Ovary (tissue), 7 donors: ENCODE measurements at regions not wholly inside any gene's neighbourhood (a gene's known extent, or its start where the extent isn't known, plus 50 kb on each side); places are given as distances from the start of the nearest gene placed in this dataset.

Experiments
- DNase-seq, 5 donors: peaks; one replicate each; pipeline ENCODE4 v3.0.0-alpha.2; 2019 to 2020
- H3K27ac ChIP-seq, 2 donors: fragments of 200-600 bp; one replicate each; pipeline versions ENCODE4 v1.5.1 to v1.8.0; 2019 to 2022
- H3K27me3 ChIP-seq: fragments of 200-600 bp; one replicate; pipeline ENCODE4 v1.8.0; 2022
- H3K36me3 ChIP-seq: fragments of 200-600 bp; sonication (generic); one replicate; pipeline ENCODE4 v1.5.1; 2019
- H3K4me1 ChIP-seq: one replicate; pipeline ENCODE4 v1.8.1; 2013; ENCODE audit warnings: mild to moderate bottlenecking, moderate library complexity; ENCODE audit not compliant: insufficient read depth
- H3K4me3 ChIP-seq: fragments of 200-600 bp; sonication (generic); one replicate; pipeline ENCODE4 v1.5.1; 2017
- H3K9me3 ChIP-seq, 2 donors: fragments of 200-600 bp in 1 of 2; sonication (generic) in 1 of 2; one replicate each; pipeline versions ENCODE4 v1.5.1 to v1.8.1; 2013 to 2019; ENCODE audit warnings: mild to moderate bottlenecking in 1 of 2, moderate library complexity in 1 of 2
- EP300 ChIP-seq: sonication (generic); formaldehyde crosslinking; IDR thresholded peaks from one replicate; pipeline ENCODE4 v1.6.1; 2017; ENCODE audit warnings: antibody characterized with exemption
- POLR2A ChIP-seq: fragments of 450-650 bp; IDR thresholded peaks from one replicate; pipeline ENCODE4 v1.6.1; 2017; ENCODE audit warnings: antibody characterized with exemption, mild to moderate bottlenecking, moderate library complexity
- WGBS, 3 donors: extraction: QIAGEN DNeasy Blood & Tissue Kit in 1 of 3; methylation state at CpG; one replicate each; pipeline versions ENCODE4 v1.1.5 to v1.1.7; 2013 to 2017; 5-methylcytosine and 5-hydroxymethylcytosine counted together
- intact Hi-C, 4 donors: fragments of 100-400 bp; cut with DNase I; formaldehyde crosslinking; loops; one replicate each; pipeline versions ENCODE4 v1.11.0 to v1.15.1; 2022 to 2023
- TF ChIP-seq, protein P1 (sequence below), 3 donors: fragments of 450-650 bp in 2 of 3; fragments of 200-600 bp in 1 of 3; IDR thresholded peaks; one replicate each; pipeline versions ENCODE4 v1.5.1 to v1.8.0; 2016 to 2022; ENCODE audit warnings: antibody characterized with exemption in 3 of 3, mild to moderate bottlenecking in 1 of 3
- donor health status: DM: no; HTN: no; CAD: no; lungs with moderate emphysema.
- donor health status: DM: no; HTN: no; CAD: no.
- donor health status: Bipolar disorder and iron deficiency.
- donor health status: DM: no; HTN: no; CAD: no.
- donor health status: DM: yes; HTN: yes; CAD: no.

DNA sequence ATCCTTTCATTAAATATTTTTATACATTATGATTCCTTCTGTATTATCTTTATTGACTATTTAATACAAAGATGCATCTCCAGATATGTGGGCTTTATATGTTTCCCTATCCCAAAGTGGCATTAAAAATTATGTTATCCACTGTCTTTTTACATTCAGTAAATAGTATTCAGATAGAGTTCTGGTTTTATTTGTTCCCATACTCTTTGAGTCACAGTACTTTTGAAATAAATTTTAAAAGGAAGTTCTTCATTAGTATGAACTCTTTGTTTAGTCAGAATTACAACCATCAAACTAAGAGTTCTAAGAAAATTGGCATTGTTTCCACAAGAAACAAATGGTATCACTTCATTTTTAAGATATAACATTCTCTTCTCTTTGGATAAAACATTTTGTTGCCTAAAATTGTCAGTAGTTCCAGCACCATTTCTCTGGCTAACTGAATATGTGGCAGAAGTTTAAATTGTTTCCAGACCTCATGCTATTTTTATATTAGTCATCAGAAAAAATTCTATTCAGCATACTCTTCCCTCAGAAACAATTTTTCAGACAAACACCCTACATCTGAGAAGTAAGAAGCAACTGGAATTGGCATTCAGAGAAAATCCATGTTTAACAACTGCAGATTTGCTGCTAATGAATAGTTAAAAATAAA lies 88.5 kb upstream of the COL5A2 start:
- H3K27me3 ChIP-seq: no peaks in the 10 kb centered on the region
- no peak overlapping the region for H3K4me3 ChIP-seq
- no peak overlapping the region for H3K27ac ChIP-seq
- no peaks in the 10 kb centered on the region for H3K9me3 ChIP-seq
- no peaks in the 10 kb centered on the region for H3K36me3 ChIP-seq
- TF ChIP-seq POLR2A (no peak), EP300 (no peak)
- TF ChIP-seq, protein P1, sequence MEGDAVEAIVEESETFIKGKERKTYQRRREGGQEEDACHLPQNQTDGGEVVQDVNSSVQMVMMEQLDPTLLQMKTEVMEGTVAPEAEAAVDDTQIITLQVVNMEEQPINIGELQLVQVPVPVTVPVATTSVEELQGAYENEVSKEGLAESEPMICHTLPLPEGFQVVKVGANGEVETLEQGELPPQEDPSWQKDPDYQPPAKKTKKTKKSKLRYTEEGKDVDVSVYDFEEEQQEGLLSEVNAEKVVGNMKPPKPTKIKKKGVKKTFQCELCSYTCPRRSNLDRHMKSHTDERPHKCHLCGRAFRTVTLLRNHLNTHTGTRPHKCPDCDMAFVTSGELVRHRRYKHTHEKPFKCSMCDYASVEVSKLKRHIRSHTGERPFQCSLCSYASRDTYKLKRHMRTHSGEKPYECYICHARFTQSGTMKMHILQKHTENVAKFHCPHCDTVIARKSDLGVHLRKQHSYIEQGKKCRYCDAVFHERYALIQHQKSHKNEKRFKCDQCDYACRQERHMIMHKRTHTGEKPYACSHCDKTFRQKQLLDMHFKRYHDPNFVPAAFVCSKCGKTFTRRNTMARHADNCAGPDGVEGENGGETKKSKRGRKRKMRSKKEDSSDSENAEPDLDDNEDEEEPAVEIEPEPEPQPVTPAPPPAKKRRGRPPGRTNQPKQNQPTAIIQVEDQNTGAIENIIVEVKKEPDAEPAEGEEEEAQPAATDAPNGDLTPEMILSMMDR (IDR thresholded peaks at IDR 0.05): no peak
- intact Hi-C loops: no loop called here
- H3K4me1 ChIP-seq: no peaks in the 10 kb centered on the region
- DNase-seq: no peak

DNA sequence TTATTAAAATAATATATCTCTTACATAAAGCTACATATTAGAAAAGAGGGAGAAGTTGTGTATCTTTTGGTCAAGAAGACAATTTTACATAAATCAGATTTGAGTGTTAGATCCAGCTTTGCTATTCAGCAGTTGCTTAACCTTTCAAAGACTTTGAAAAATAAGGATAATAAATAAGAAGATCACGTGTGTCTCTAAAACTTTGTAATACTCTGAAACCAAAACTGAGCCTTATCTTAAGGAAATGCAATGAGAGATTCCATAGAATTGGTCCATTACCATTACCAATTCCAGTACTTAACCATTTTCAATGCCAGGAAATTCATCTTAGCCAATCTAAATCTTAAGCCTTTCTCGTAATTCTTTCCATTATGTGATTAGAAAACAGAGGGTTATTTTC lies 89.2 kb upstream of the COL5A2 start:
- 57 to 81% (median 68%) methylated on average over 2 of the region's 2 CpGs for WGBS, 3 donors
- intact Hi-C loops: no loop called here
- Histone ChIP-seq H3K27me3 (no peaks in the 10 kb centered on the region), H3K9me3 (no peaks in the 10 kb centered on the region), H3K4me1 (no peaks in the 10 kb centered on the region), H3K36me3 (no peaks in the 10 kb centered on the region), H3K27ac (no peak overlapping the region), H3K4me3 (no peak overlapping the region)
- no peak for DNase-seq
- TF ChIP-seq EP300: no peak

DNA sequence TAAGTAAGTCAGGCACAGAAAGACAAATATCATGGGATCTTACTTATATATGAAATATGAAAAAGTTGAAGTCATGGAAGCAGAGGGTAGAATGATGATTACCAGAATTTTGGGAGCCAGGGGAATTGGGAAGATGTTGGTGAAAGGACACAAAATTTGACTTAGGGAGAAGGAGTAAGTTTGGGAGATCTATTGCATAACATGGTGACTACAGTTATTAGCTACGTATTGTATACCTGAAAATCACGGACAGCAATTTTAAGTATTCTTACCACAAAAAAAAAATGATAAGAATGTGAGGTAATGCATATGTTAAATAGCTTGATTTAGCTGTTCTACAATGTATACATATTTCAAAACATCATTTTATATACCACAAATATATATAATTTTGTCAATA lies 94.2 kb upstream of the COL5A2 start:
- TF ChIP-seq EP300: no peak
- no peak for TF ChIP-seq POLR2A
- TF ChIP-seq, protein P1 (IDR thresholded peaks at IDR 0.05): no peak
- Histone ChIP-seq H3K27ac (no peak overlapping the region), H3K4me1 (no peaks in the 10 kb centered on the region), H3K27me3 (no peaks in the 10 kb centered on the region), H3K4me3 (no peak overlapping the region), H3K36me3 (no peaks in the 10 kb centered on the region), H3K9me3 (no peaks in the 10 kb centered on the region)
- no peak for DNase-seq
- WGBS, 3 donors: 45 to 49% (median 48%) methylated on average over 2 of the region's 2 CpGs
- intact Hi-C loops: no loop called here

DNA sequence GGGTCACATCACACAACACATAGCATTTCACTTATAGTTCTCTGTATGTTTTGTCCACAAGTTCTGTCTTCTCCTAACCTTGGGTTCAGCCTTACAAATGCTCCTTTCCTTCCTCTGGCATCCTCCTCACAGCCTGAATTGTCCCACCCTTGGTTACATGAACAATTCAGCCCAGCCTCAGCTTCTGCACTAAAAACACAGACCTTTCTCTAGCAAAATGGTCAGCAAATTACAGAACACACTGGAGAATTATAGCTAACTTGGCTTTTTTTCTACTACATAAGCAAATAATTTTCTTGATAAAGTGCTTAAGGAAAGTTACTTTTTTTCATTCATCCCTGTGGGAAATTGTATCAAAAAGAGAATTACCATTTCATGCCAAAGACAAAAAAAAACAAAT lies 94.8 kb upstream of the COL5A2 start:
- H3K4me1 ChIP-seq: no peaks in the 10 kb centered on the region
- H3K4me3 ChIP-seq: no peak overlapping the region
- no peaks in the 10 kb centered on the region for H3K27me3 ChIP-seq
- intact Hi-C loops: no loop called here
- H3K27ac ChIP-seq: no peak overlapping the region
- no peaks in the 10 kb centered on the region for H3K9me3 ChIP-seq
- no peaks in the 10 kb centered on the region for H3K36me3 ChIP-seq
- no peak for TF ChIP-seq POLR2A
- TF ChIP-seq, protein P1 (IDR thresholded peaks at IDR 0.05): no peak
- no peak for TF ChIP-seq EP300
- DNase-seq: no peak

DNA sequence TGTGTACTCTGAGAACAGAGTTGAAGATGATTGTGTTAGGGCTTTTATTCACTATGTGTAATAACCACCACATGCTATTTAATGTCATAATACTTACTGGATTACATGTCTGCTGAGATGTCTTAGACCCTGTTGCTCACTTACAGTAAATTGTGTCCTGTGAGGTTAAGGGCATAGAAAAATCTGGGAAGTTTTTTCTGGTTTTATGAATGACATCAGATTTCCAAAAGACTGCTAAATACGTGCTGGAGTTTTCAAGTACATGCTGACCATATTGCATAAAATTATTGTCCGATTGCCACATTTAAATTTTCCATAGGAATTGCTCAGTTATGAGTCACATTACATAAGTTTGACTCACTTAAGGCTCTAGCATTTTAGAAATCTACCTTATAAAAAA lies 96.7 kb upstream of the COL5A2 start:
- intact Hi-C loops: no loop called here
- Histone ChIP-seq H3K4me3 (no peak overlapping the region), H3K27ac (no peak overlapping the region), H3K27me3 (no peaks in the 10 kb centered on the region), H3K9me3 (no peaks in the 10 kb centered on the region), H3K36me3 (no peaks in the 10 kb centered on the region), H3K4me1 (no peaks in the 10 kb centered on the region)
- TF ChIP-seq, protein P1 (IDR thresholded peaks at IDR 0.05): no peak
- TF ChIP-seq EP300: no peak
- no peak for TF ChIP-seq POLR2A
- DNase-seq: no peak
- WGBS, 3 donors: 43 to 61% (median 51%) methylated on average over 2 of the region's 2 CpGs
